A673 (cell line): ENCODE measurements at regions not wholly inside any gene's neighbourhood (a gene's known extent, or its start where the extent isn't known, plus 50 kb on each side); places are given as distances from the start of the nearest gene placed in this dataset.

Source experiments
- CTCF ChIP-seq: fragments of 300-800, 200-600 bp; sonication (generic); conservative IDR thresholded peaks from 2 replicates; pipeline ENCODE4 v1.5.1; 2017; ENCODE audit warnings: low read depth, mild to moderate bottlenecking, antibody characterized with exemption, low read length, moderate library complexity, mixed read lengths
- EZH2 ChIP-seq: fragments of 200-600 bp; sonication (generic); IDR thresholded peaks from 2 replicates; pipeline ENCODE4 v1.6.1; 2017; ENCODE audit warnings: borderline replicate concordance, low read depth, mild to moderate bottlenecking, mixed read lengths, antibody characterized with exemption, low read length; ENCODE audit not compliant: poor library complexity, severe bottlenecking

- TF ChIP-seq EZH2 (no peak), CTCF (no peak)
Observed at GRCh38 chr5:152869971-152870370, 464.9 kb upstream of the NMUR2 start.
